Effector memory CD4-positive, alpha-beta T cell (primary cell): ENCODE measurements at regions not wholly inside any gene's neighbourhood (a gene's known extent, or its start where the extent isn't known, plus 50 kb on each side); places are given as distances from the start of the nearest gene placed in this dataset.
"Not testable (repeated sequence)": the region's sequence is repeated elsewhere in the genome, so short reads cannot be mapped to it uniquely, and the experiment has no call there.

Source experiments
- DNase-seq, 3 donors: peaks; one replicate each; pipeline ENCODE4 v3.0.0-alpha.2; 2020
- H3K27ac ChIP-seq: 2 replicates; pipeline ENCODE4 v1.7.0; 2013; ENCODE audit warnings: mild to moderate bottlenecking, low read length, moderate library complexity; ENCODE audit not compliant: insufficient read depth, poor library complexity, severe bottlenecking
- H3K27me3 ChIP-seq: replicated peaks from 2 replicates; pipeline ENCODE4 v1.7.0; 2013; ENCODE audit warnings: mild to moderate bottlenecking, low read length; ENCODE audit not compliant: insufficient read depth, control insufficient read depth, poor library complexity, severe bottlenecking
- H3K36me3 ChIP-seq: 2 replicates; pipeline ENCODE4 v1.7.0; 2013; ENCODE audit warnings: mild to moderate bottlenecking, low read length, moderate library complexity; ENCODE audit not compliant: control insufficient read depth, insufficient read depth
- H3K4me1 ChIP-seq: 2 replicates; pipeline ENCODE4 v1.7.0; 2013; ENCODE audit warnings: low read length, mild to moderate bottlenecking; ENCODE audit not compliant: control insufficient read depth, insufficient read depth, poor library complexity, severe bottlenecking
- H3K4me3 ChIP-seq: 2 replicates; pipeline ENCODE4 v1.7.0; 2013; ENCODE audit warnings: low read length, low read depth, mild to moderate bottlenecking; ENCODE audit not compliant: insufficient read depth, poor library complexity, severe bottlenecking
- H3K9me3 ChIP-seq: 2 replicates; pipeline ENCODE4 v1.7.0; 2013; ENCODE audit warnings: mild to moderate bottlenecking, low read length, moderate library complexity; ENCODE audit not compliant: control insufficient read depth

GRCh38 chr2:111442767-111443454 lies 322.2 kb downstream of the BCL2L11 start:
- not testable (repeated sequence) for H3K27ac ChIP-seq, H3K9me3 ChIP-seq, H3K4me3 ChIP-seq, H3K4me1 ChIP-seq, H3K36me3 ChIP-seq, H3K27me3 ChIP-seq, DNase-seq

GRCh38 chr2:111444516-111444915 lies 323.8 kb downstream of the BCL2L11 start:
- H3K4me3 ChIP-seq, DNase-seq, H3K36me3 ChIP-seq, H3K9me3 ChIP-seq, H3K4me1 ChIP-seq, H3K27me3 ChIP-seq, H3K27ac ChIP-seq: not testable (repeated sequence)

- not testable (repeated sequence) for H3K36me3 ChIP-seq, H3K4me1 ChIP-seq
These were observed 324.6 kb downstream of the BCL2L11 start for GRCh38 chr2:111445191-111445929.

GRCh38 chr2:111445941-111446340 lies 325.2 kb downstream of the BCL2L11 start:
- not testable (repeated sequence) for DNase-seq, H3K27ac ChIP-seq, H3K4me1 ChIP-seq, H3K9me3 ChIP-seq, H3K27me3 ChIP-seq, H3K36me3 ChIP-seq, H3K4me3 ChIP-seq

More at GRCh38 chr2:111445191-111445929, 324.6 kb downstream of the BCL2L11 start:
- not testable (repeated sequence) for H3K27me3 ChIP-seq, H3K9me3 ChIP-seq, H3K27ac ChIP-seq, DNase-seq, H3K4me3 ChIP-seq

- H3K36me3 ChIP-seq, DNase-seq, H3K4me3 ChIP-seq, H3K4me1 ChIP-seq, H3K27ac ChIP-seq, H3K9me3 ChIP-seq, H3K27me3 ChIP-seq: not testable (repeated sequence)
These were observed 326.8 kb downstream of the BCL2L11 start for GRCh38 chr2:111447482-111447881.

- not testable (repeated sequence) for H3K4me1 ChIP-seq, H3K4me3 ChIP-seq, H3K27ac ChIP-seq, H3K9me3 ChIP-seq, DNase-seq, H3K36me3 ChIP-seq, H3K27me3 ChIP-seq
These were observed 328.1 kb downstream of the BCL2L11 start for GRCh38 chr2:111448796-111449195.

- not testable (repeated sequence) for H3K36me3 ChIP-seq, H3K27ac ChIP-seq, H3K9me3 ChIP-seq, DNase-seq, H3K4me3 ChIP-seq, H3K27me3 ChIP-seq, H3K4me1 ChIP-seq
These were observed 329.8 kb downstream of the BCL2L11 start for GRCh38 chr2:111450526-111450925.

GRCh38 chr2:111451692-111452199 lies 331.0 kb downstream of the BCL2L11 start:
- not testable (repeated sequence) for H3K27me3 ChIP-seq, H3K36me3 ChIP-seq, DNase-seq, H3K9me3 ChIP-seq, H3K27ac ChIP-seq, H3K4me3 ChIP-seq, H3K4me1 ChIP-seq

GRCh38 chr2:111452208-111452607 lies 331.5 kb downstream of the BCL2L11 start:
- not testable (repeated sequence) for H3K36me3 ChIP-seq, H3K4me1 ChIP-seq, H3K9me3 ChIP-seq, H3K27me3 ChIP-seq, H3K4me3 ChIP-seq, DNase-seq, H3K27ac ChIP-seq

GRCh38 chr2:111453308-111453707 lies 332.6 kb downstream of the BCL2L11 start:
- not testable (repeated sequence) for DNase-seq, H3K27me3 ChIP-seq, H3K9me3 ChIP-seq, H3K4me1 ChIP-seq, H3K27ac ChIP-seq, H3K36me3 ChIP-seq, H3K4me3 ChIP-seq
